ENCODE measurements at regions not wholly inside any gene's neighbourhood (a gene's known extent, or its start where the extent isn't known, plus 50 kb on each side); places are given as distances from the start of the nearest gene placed in this dataset.

DNA sequence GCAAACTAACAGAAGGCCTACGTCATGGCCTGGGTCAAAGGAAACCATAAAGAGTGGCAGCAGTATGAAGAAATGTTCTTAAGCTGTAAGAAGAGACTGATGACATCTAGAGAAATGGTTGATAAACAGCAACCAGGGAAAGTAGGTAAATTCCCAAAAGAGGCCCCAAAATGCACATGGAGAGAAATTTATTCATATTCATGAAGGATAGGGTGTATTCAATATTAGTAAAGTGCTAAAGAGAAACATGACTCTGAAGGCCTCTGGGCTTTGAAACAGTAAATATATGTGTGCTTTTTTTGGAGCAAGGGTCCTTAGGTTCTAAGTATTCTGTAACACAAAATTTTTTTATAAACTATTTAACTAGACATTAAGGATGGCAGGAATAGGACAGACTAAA, 149.7 kb upstream of the GRIA1 start:
- Histone ChIP-seq H3K27me3 (ENCODE audit: control insufficient read depth, insufficient read depth, low read length, poor library complexity, severe bottlenecking) (no peaks in the 10 kb centered on the region), H3K27ac (ENCODE audit: low read depth, low read length) (no peak overlapping the region), H3K9me3 (ENCODE audit: control insufficient read depth, low read length) (no peaks in the 10 kb centered on the region), H3K9ac (ENCODE audit: extremely low read depth, low read length, poor library complexity, severe bottlenecking) (no peak overlapping the region), H3K36me3 (ENCODE audit: control insufficient read depth, insufficient read depth, low read length) (no peaks in the 10 kb centered on the region), H3K4me1 (ENCODE audit: control insufficient read depth, insufficient read depth, low read length) (no peaks in the 10 kb centered on the region), H3K4me3 (ENCODE audit: low read length) (no peak overlapping the region)
- H3K4me1 Mint-ChIP-seq = no peaks in the 10 kb centered on the region
- H3K27me3 Mint-ChIP-seq (ENCODE audit: insufficient read depth) = no peaks in the 10 kb centered on the region
- TF ChIP-seq, protein P1, sequence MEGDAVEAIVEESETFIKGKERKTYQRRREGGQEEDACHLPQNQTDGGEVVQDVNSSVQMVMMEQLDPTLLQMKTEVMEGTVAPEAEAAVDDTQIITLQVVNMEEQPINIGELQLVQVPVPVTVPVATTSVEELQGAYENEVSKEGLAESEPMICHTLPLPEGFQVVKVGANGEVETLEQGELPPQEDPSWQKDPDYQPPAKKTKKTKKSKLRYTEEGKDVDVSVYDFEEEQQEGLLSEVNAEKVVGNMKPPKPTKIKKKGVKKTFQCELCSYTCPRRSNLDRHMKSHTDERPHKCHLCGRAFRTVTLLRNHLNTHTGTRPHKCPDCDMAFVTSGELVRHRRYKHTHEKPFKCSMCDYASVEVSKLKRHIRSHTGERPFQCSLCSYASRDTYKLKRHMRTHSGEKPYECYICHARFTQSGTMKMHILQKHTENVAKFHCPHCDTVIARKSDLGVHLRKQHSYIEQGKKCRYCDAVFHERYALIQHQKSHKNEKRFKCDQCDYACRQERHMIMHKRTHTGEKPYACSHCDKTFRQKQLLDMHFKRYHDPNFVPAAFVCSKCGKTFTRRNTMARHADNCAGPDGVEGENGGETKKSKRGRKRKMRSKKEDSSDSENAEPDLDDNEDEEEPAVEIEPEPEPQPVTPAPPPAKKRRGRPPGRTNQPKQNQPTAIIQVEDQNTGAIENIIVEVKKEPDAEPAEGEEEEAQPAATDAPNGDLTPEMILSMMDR (conservative IDR thresholded peaks at IDR 0.05) = no peak
- no peak overlapping the region for H3K4me3 Mint-ChIP-seq
- DNase-seq = no peak
- no peak overlapping the region for H3K27ac Mint-ChIP-seq
- WGBS, 2 experiments (ENCODE audit: insufficient coverage in 1 of 2, insufficient read length in 1 of 2) = 97% methylated on average over 1 of the region's 1 CpG; no CpG with 5 or more reads in 1 of the 2 experiments
- H3K36me3 Mint-ChIP-seq (ENCODE audit: low read depth) = no peaks in the 10 kb centered on the region
- H3K9me3 Mint-ChIP-seq = no peaks in the 10 kb centered on the region

GRCh38 chr5:153342487-153342886, 148.0 kb upstream of the GRIA1 start:
- TF ChIP-seq, protein P1 (conservative IDR thresholded peaks at IDR 0.05) = no peak
- Mint-ChIP-seq H3K9me3 (no peaks in the 10 kb centered on the region), H3K27ac (no peak overlapping the region), H3K4me1 (no peaks in the 10 kb centered on the region), H3K27me3 (ENCODE audit: insufficient read depth) (no peaks in the 10 kb centered on the region), H3K4me3 (no peak overlapping the region), H3K36me3 (ENCODE audit: low read depth) (no peaks in the 10 kb centered on the region)
- no peak overlapping the region for H3K4me3 ChIP-seq (ENCODE audit: low read length)
- H3K36me3 ChIP-seq (ENCODE audit: control insufficient read depth, insufficient read depth, low read length) = no peaks in the 10 kb centered on the region
- H3K27me3 ChIP-seq (ENCODE audit: control insufficient read depth, insufficient read depth, low read length, poor library complexity, severe bottlenecking) = no peaks in the 10 kb centered on the region
- no peak overlapping the region for H3K27ac ChIP-seq (ENCODE audit: low read depth, low read length)
- DNase-seq = no peak
- 97 to 100% methylated on average over 1 of the region's 1 CpG for WGBS, 2 experiments (ENCODE audit: insufficient coverage in 1 of 2, insufficient read length in 1 of 2)
- no peak overlapping the region for H3K9ac ChIP-seq (ENCODE audit: extremely low read depth, low read length, poor library complexity, severe bottlenecking)
- no peaks in the 10 kb centered on the region for H3K9me3 ChIP-seq (ENCODE audit: control insufficient read depth, low read length)
- no peaks in the 10 kb centered on the region for H3K4me1 ChIP-seq (ENCODE audit: control insufficient read depth, insufficient read depth, low read length)

DNA sequence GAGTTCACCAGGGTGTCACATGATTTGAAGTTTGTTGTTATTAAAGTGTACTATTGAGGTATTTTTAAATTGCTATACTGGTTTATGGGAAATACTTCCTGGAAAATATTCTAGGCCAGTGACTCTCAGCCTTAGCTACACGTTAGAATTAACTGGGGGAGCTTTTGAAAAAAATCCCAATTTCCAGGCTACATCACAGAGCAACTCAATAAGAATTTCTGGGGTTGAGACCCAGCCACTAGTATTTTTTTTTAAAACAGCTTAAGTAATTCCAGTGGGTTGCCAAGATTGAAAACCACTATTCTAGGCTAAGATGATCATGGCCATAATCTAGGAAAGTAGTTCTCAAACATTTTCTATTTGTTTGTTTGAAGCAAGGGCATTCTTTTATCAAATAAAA, 142.9 kb upstream of the GRIA1 start:
- no peaks in the 10 kb centered on the region for H3K9me3 Mint-ChIP-seq
- peaks cover 16% of the 10 kb centered on the region for H3K4me1 Mint-ChIP-seq
- H3K4me1 ChIP-seq (ENCODE audit: control insufficient read depth, insufficient read depth, low read length) = no peaks in the 10 kb centered on the region
- no peaks in the 10 kb centered on the region for H3K36me3 ChIP-seq (ENCODE audit: control insufficient read depth, insufficient read depth, low read length)
- WGBS, 2 experiments (ENCODE audit: insufficient coverage in 1 of 2, insufficient read length in 1 of 2) = 74 to 88% methylated on average over 1 of the region's 1 CpG
- H3K27me3 ChIP-seq (ENCODE audit: control insufficient read depth, insufficient read depth, low read length, poor library complexity, severe bottlenecking) = no peaks in the 10 kb centered on the region
- no peak overlapping the region for H3K27ac Mint-ChIP-seq
- H3K36me3 Mint-ChIP-seq (ENCODE audit: low read depth) = no peaks in the 10 kb centered on the region
- peaks cover 5% of the 10 kb centered on the region for H3K27me3 Mint-ChIP-seq (ENCODE audit: insufficient read depth)
- no peak for DNase-seq
- H3K9ac ChIP-seq (ENCODE audit: extremely low read depth, low read length, poor library complexity, severe bottlenecking) = no peak overlapping the region
- no peaks in the 10 kb centered on the region for H3K9me3 ChIP-seq (ENCODE audit: control insufficient read depth, low read length)
- no peak overlapping the region for H3K4me3 Mint-ChIP-seq
- no peak overlapping the region for H3K27ac ChIP-seq (ENCODE audit: low read depth, low read length)
- H3K4me3 ChIP-seq (ENCODE audit: low read length) = no peak overlapping the region
- TF ChIP-seq, protein P1 (conservative IDR thresholded peaks at IDR 0.05) = no peak

Data from endodermal cell (in vitro differentiated cells).